Caco-2 (cell line): ENCODE measurements at regions not wholly inside any gene's neighbourhood (a gene's known extent, or its start where the extent isn't known, plus 50 kb on each side); places are given as distances from the start of the nearest gene placed in this dataset.

Experiments used
- BruUV-seq: library from RNA; stranded (reverse); fragments of 400-500 nt; replicated peaks from 2 replicates; lab custom pipeline; 2021; lab: Mats Ljungman, UMichigan
- CTCF ChIA-PET: fragments of 300-600 bp; sonication (Branson Sonifier 250); formaldehyde crosslinking; loops from one replicate; lab custom pipeline; 2022; ENCODE audit warnings: antibody characterized with exemption; lab: Charles Lee
- POLR2A ChIA-PET: fragments of 300-600 bp; sonication (Branson Sonifier 250); formaldehyde crosslinking; loops from one replicate; lab custom pipeline; 2022; ENCODE audit warnings: antibody characterized with exemption; lab: Charles Lee
- DNase-seq, 2 experiments: peaks; one replicate each; pipeline versions ENCODE4 v3.0.0 to v3.0.0-alpha.2; 2020 to 2022
- H3K27me3 ChIP-seq: replicated peaks from 2 replicates; pipeline ENCODE4 v1.6.0; 2011; ENCODE audit warnings: low read length; ENCODE audit not compliant: control insufficient read depth, insufficient read depth
- H3K36me3 ChIP-seq: 2 replicates; pipeline ENCODE4 v1.5.1; 2011; ENCODE audit warnings: low read length; ENCODE audit not compliant: control insufficient read depth, insufficient read depth
- H3K4me1 ChIP-seq: fragments of 250-450 bp; sonication (Bioruptor Pico); 2 replicates; pipeline ENCODE4 v1.5.1; 2020; ENCODE audit warnings: mild to moderate bottlenecking
- H3K4me3 ChIP-seq: 2 replicates; pipeline ENCODE4 v1.5.1; 2011; ENCODE audit warnings: low read depth, mild to moderate bottlenecking, control low read depth, low read length
- H3K9me3 ChIP-seq: fragments of 250-450 bp; sonication (Bioruptor Pico); 2 replicates; pipeline ENCODE4 v1.5.1; 2020; ENCODE audit warnings: mild to moderate bottlenecking, moderate library complexity
- H3K27ac Mint-ChIP-seq: one replicate; pipeline ENCODE4 v1.8.0; 2022; ENCODE audit warnings: mixed read lengths; ENCODE audit not compliant: unreplicated experiment
- H3K27me3 Mint-ChIP-seq: one replicate; pipeline ENCODE4 v1.8.0; 2022; ENCODE audit warnings: mixed read lengths; ENCODE audit not compliant: insufficient read depth, unreplicated experiment
- H3K36me3 Mint-ChIP-seq: one replicate; pipeline ENCODE4 v1.8.0; 2022; ENCODE audit warnings: mild to moderate bottlenecking, mixed read lengths; ENCODE audit not compliant: insufficient read depth, unreplicated experiment
- H3K4me1 Mint-ChIP-seq: one replicate; pipeline ENCODE4 v1.8.0; 2022; ENCODE audit warnings: low read depth, mixed read lengths; ENCODE audit not compliant: unreplicated experiment
- H3K4me3 Mint-ChIP-seq: one replicate; pipeline ENCODE4 v1.8.0; 2022; ENCODE audit warnings: mild to moderate bottlenecking, moderate library complexity, mixed read lengths; ENCODE audit not compliant: unreplicated experiment
- H3K9me3 Mint-ChIP-seq: one replicate; pipeline ENCODE4 v1.8.0; 2022; ENCODE audit warnings: mixed read lengths; ENCODE audit not compliant: unreplicated experiment
- intact Hi-C: fragments of 100-400 bp; cut with micrococcal nuclease; formaldehyde crosslinking; loops from one replicate; pipeline ENCODE4 v1.10.0; 2022; ENCODE audit not compliant: unreplicated experiment
- TF ChIP-seq, protein P1 (sequence below), 2 experiments: fragments of 200-600 bp in 1 of 2; IDR thresholded peaks; 1 replicate in 1 of 2; 2 replicates in 1 of 2; pipeline versions ENCODE4 v1.5.1 to v1.8.0; 2011 to 2022; ENCODE audit warnings: antibody characterized with exemption in 1 of 2, control low read depth in 1 of 2, inconsistent platforms in 1 of 2, low read depth in 1 of 2, low read length in 1 of 2, mild to moderate bottlenecking in 1 of 2, moderate library complexity in 1 of 2; ENCODE audit not compliant: insufficient read depth in 1 of 2, severe bottlenecking in 1 of 2, unreplicated experiment in 1 of 2

DNA sequence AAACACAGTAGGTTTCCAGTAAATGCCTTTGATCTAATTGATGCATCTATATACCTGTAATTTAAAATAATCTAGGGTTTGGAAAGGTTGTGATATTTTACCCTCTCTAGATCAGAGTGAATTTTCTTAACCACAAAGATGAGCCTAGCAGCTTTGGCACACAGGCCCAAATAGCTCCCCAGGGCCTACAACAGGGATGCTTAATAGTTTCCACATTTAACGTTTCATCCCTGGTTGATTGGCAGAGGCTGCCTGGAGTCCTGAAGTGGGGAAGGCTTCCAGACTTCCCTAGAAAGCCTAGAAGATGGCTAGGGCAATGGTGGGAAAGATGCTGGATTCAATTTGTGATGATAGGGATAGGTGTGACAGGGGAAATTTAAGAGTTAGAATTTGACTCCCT lies 206.6 kb downstream of the NSG2 start:
- intact Hi-C loops: no loop called here
- ChIA-PET POLR2A (no interaction called here), CTCF (no interaction called here)
- Mint-ChIP-seq H3K4me1 (no peaks in the 10 kb centered on the region), H3K27ac (no peak overlapping the region), H3K4me3 (no peak overlapping the region), H3K36me3 (no peaks in the 10 kb centered on the region), H3K27me3 (peaks cover 18% of the 10 kb centered on the region), H3K9me3 (peaks cover 10% of the 10 kb centered on the region)
- Histone ChIP-seq H3K36me3 (no peaks in the 10 kb centered on the region), H3K27me3 (no peaks in the 10 kb centered on the region), H3K4me3 (no peak overlapping the region), H3K9me3 (no peaks in the 10 kb centered on the region), H3K4me1 (no peaks in the 10 kb centered on the region)
- no peak for DNase-seq
- TF ChIP-seq, protein P1, sequence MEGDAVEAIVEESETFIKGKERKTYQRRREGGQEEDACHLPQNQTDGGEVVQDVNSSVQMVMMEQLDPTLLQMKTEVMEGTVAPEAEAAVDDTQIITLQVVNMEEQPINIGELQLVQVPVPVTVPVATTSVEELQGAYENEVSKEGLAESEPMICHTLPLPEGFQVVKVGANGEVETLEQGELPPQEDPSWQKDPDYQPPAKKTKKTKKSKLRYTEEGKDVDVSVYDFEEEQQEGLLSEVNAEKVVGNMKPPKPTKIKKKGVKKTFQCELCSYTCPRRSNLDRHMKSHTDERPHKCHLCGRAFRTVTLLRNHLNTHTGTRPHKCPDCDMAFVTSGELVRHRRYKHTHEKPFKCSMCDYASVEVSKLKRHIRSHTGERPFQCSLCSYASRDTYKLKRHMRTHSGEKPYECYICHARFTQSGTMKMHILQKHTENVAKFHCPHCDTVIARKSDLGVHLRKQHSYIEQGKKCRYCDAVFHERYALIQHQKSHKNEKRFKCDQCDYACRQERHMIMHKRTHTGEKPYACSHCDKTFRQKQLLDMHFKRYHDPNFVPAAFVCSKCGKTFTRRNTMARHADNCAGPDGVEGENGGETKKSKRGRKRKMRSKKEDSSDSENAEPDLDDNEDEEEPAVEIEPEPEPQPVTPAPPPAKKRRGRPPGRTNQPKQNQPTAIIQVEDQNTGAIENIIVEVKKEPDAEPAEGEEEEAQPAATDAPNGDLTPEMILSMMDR (IDR thresholded peaks at IDR 0.05; ENCODE audit: insufficient read depth in 1 of 2, low read depth in 1 of 2, low read length in 1 of 2, severe bottlenecking in 1 of 2, unreplicated experiment in 1 of 2): no peak
- BruUV-seq: no TSS peak

DNA sequence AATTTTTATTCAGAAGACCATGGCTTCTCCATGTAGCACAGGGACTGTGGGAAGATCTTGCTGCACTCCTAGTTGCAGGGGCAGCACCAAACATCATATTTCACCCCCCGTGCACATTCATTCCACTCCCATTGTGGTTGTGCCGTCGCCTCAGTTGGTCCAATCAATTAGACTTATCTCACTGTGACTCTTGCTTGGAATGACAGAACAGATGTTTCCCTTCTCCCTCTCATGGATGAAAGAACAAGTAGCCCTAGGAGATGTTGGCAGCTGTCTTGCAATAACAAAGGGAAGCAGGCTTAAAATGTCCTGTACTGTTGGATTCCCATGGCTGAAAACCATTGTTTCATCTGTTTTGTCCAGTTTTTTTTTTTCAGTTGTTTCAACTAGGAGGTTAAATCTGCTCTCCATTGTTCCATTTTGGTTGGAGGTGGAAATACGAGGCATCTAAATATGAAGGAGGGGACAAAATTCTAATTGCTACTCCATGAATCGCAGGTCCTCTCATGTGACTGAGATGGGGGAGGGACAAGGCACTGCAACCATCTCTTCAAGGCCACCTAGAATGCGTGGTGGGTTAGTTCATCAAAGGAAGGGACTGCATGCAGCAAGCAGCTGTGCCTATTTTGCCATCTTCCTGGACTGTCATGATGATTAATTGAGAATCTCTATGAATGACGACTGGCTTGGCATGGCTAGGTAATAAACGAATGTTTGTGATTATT lies 214.4 kb downstream of the NSG2 start:
- no peaks in the 10 kb centered on the region for H3K9me3 ChIP-seq
- H3K4me1 ChIP-seq: no peaks in the 10 kb centered on the region
- no peaks in the 10 kb centered on the region for H3K27me3 ChIP-seq
- no peak for DNase-seq
- H3K4me3 Mint-ChIP-seq: no peak overlapping the region
- H3K27ac Mint-ChIP-seq: no peak overlapping the region
- CTCF ChIA-PET: no interaction called here
- H3K36me3 ChIP-seq: no peaks in the 10 kb centered on the region
- TF ChIP-seq, protein P1 (IDR thresholded peaks at IDR 0.05; ENCODE audit: insufficient read depth in 1 of 2, low read depth in 1 of 2, low read length in 1 of 2, severe bottlenecking in 1 of 2, unreplicated experiment in 1 of 2): no peak
- intact Hi-C loops: no loop called here
- no peaks in the 10 kb centered on the region for H3K9me3 Mint-ChIP-seq
- BruUV-seq: no TSS peak
- H3K27me3 Mint-ChIP-seq: peaks cover 16% of the 10 kb centered on the region
- no peaks in the 10 kb centered on the region for H3K36me3 Mint-ChIP-seq
- no peaks in the 10 kb centered on the region for H3K4me1 Mint-ChIP-seq
- H3K4me3 ChIP-seq: no peak overlapping the region
- POLR2A ChIA-PET: no interaction called here

DNA sequence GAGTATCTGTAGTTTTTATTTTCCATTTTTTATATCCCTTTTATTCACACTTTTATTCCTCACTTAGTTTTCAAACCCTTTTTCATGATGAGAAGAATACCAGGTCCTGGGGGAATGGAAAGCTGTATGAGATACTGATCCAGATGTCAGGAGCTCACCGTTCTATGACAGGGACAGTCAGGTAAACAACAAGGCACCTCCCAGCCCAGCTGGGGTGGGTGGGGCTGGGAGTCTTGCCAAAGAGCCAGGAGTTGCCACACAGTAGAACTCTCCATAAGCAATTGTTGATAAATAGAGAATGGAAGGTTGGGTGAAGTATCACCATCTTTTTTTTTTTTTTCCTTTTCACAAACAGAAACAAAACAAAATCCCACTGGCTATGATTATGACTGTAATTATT lies 225.8 kb downstream of the NSG2 start:
- H3K27me3 ChIP-seq: no peaks in the 10 kb centered on the region; the same call in 1 of the 2 replicates
- intact Hi-C loops: no loop called here
- no peak overlapping the region for H3K4me3 ChIP-seq
- Mint-ChIP-seq H3K4me3 (no peak overlapping the region), H3K27ac (no peak overlapping the region), H3K4me1 (no peaks in the 10 kb centered on the region), H3K27me3 (peaks cover 11% of the 10 kb centered on the region), H3K36me3 (no peaks in the 10 kb centered on the region), H3K9me3 (peaks cover 16% of the 10 kb centered on the region)
- no peaks in the 10 kb centered on the region for H3K36me3 ChIP-seq
- no peaks in the 10 kb centered on the region for H3K9me3 ChIP-seq
- TF ChIP-seq, protein P1 (IDR thresholded peaks at IDR 0.05; ENCODE audit: insufficient read depth in 1 of 2, low read depth in 1 of 2, low read length in 1 of 2, severe bottlenecking in 1 of 2, unreplicated experiment in 1 of 2): no peak
- BruUV-seq: no TSS peak
- CTCF ChIA-PET: interaction anchor here (1.1 kb wide), 1 partner anchor 226 kb away, joined by 4 read pairs; the partner anchor contains the start of gene NSG2
- no peaks in the 10 kb centered on the region for H3K4me1 ChIP-seq
- DNase-seq: no peak
- POLR2A ChIA-PET: no interaction called here
